ENCODE measurements at regions not wholly inside any gene's neighbourhood (a gene's known extent, or its start where the extent isn't known, plus 50 kb on each side); places are given as distances from the start of the nearest gene placed in this dataset.

- Histone ChIP-seq H3K9ac (ENCODE audit: low read length) (no peak overlapping the region), H3K79me2 (ENCODE audit: insufficient read depth, low read length) (no peaks in the 10 kb centered on the region), H4K20me1 (ENCODE audit: low read depth, low read length) (no peaks in the 10 kb centered on the region), H2AFZ (ENCODE audit: low read depth, low read length, severe bottlenecking) (no peak overlapping the region), H3K4me2 (ENCODE audit: low read depth, low read length, poor library complexity, severe bottlenecking) (no peak overlapping the region), H3K27ac (ENCODE audit: low read depth, low read length) (no peak overlapping the region), H3K9me3 (ENCODE audit: insufficient read depth, low read length) (0 out of 2 replicates have a peak, but pooled peaks cover 6% of the 10 kb centered on the region), H3K27me3 (ENCODE audit: low read length) (no peaks in the 10 kb centered on the region), H3K4me3 (ENCODE audit: insufficient read depth, low read length, poor library complexity, severe bottlenecking) (no peak overlapping the region), H3K36me3 (ENCODE audit: low read length) (peaks cover 13% of the 10 kb centered on the region; the same call in 1 of the 2 replicates), H3F3A (ENCODE audit: insufficient read depth) (no peaks in the 10 kb centered on the region), H3K9me2 (replicated peaks; ENCODE audit: insufficient read depth, low read length) (no peaks in the 10 kb centered on the region; the same call in 1 of the 2 replicates)
- no peak for TF ChIP-seq EZH2phosphoT487 (conservative IDR thresholded peaks at IDR 0.05; ENCODE audit: low read length)
- TF ChIP-seq CTCF (IDR thresholded peaks at IDR 0.05; ENCODE audit: insufficient read depth, low read length, poor library complexity, severe bottlenecking): no peak
Measured at GRCh38 chr7:112908086-112908485, 117.9 kb upstream of the TMEM168 start.

GRCh38 chr7:112907658-112908057, 117.5 kb upstream of the TMEM168 start:
- Histone ChIP-seq H3K79me2 (ENCODE audit: insufficient read depth, low read length) (no peaks in the 10 kb centered on the region), H4K20me1 (ENCODE audit: low read depth, low read length) (no peaks in the 10 kb centered on the region), H3K9ac (ENCODE audit: low read length) (no peak overlapping the region), H2AFZ (ENCODE audit: low read depth, low read length, severe bottlenecking) (no peak overlapping the region), H3K4me2 (ENCODE audit: low read depth, low read length, poor library complexity, severe bottlenecking) (no peak overlapping the region), H3K36me3 (ENCODE audit: low read length) (peaks cover 13% of the 10 kb centered on the region; the same call in 1 of the 2 replicates), H3K27ac (ENCODE audit: low read depth, low read length) (no peak overlapping the region), H3F3A (ENCODE audit: insufficient read depth) (no peaks in the 10 kb centered on the region), H3K9me2 (replicated peaks; ENCODE audit: insufficient read depth, low read length) (no peaks in the 10 kb centered on the region; the same call in 1 of the 2 replicates), H3K27me3 (ENCODE audit: low read length) (no peaks in the 10 kb centered on the region), H3K4me3 (ENCODE audit: insufficient read depth, low read length, poor library complexity, severe bottlenecking) (no peak overlapping the region), H3K9me3 (ENCODE audit: insufficient read depth, low read length) (0 out of 2 replicates have a peak, but pooled peaks cover 6% of the 10 kb centered on the region)
- TF ChIP-seq EZH2phosphoT487 (conservative IDR thresholded peaks at IDR 0.05; ENCODE audit: low read length) (no peak), CTCF (IDR thresholded peaks at IDR 0.05; ENCODE audit: insufficient read depth, low read length, poor library complexity, severe bottlenecking) (no peak)

GRCh38 chr7:112905950-112906349, 115.8 kb upstream of the TMEM168 start:
- no peak overlapping the region for H3K4me3 ChIP-seq (ENCODE audit: insufficient read depth, low read length, poor library complexity, severe bottlenecking)
- no peak overlapping the region for H3K4me2 ChIP-seq (ENCODE audit: low read depth, low read length, poor library complexity, severe bottlenecking)
- H3K9me3 ChIP-seq (ENCODE audit: insufficient read depth, low read length): 0 out of 2 replicates have a peak, but pooled peaks cover 6% of the 10 kb centered on the region
- no peak overlapping the region for H3K27ac ChIP-seq (ENCODE audit: low read depth, low read length)
- no peaks in the 10 kb centered on the region for H3K79me2 ChIP-seq (ENCODE audit: insufficient read depth, low read length)
- no peak overlapping the region for H3K9ac ChIP-seq (ENCODE audit: low read length)
- TF ChIP-seq EZH2phosphoT487 (conservative IDR thresholded peaks at IDR 0.05; ENCODE audit: low read length): no peak
- no peak for TF ChIP-seq CTCF (IDR thresholded peaks at IDR 0.05; ENCODE audit: insufficient read depth, low read length, poor library complexity, severe bottlenecking)
- no peak overlapping the region for H2AFZ ChIP-seq (ENCODE audit: low read depth, low read length, severe bottlenecking)
- H3K27me3 ChIP-seq (ENCODE audit: low read length): no peaks in the 10 kb centered on the region
- H3F3A ChIP-seq (ENCODE audit: insufficient read depth): no peaks in the 10 kb centered on the region
- no peaks in the 10 kb centered on the region; the same call in 1 of the 2 replicates for H3K9me2 ChIP-seq (replicated peaks; ENCODE audit: insufficient read depth, low read length)
- H3K36me3 ChIP-seq (ENCODE audit: low read length): peaks cover 6% of the 10 kb centered on the region; the same call in 1 of the 2 replicates
- no peaks in the 10 kb centered on the region for H4K20me1 ChIP-seq (ENCODE audit: low read depth, low read length)

All from SU-DHL-6 (cell line).